DND-41 (cell line): ENCODE measurements at regions not wholly inside any gene's neighbourhood (a gene's known extent, or its start where the extent isn't known, plus 50 kb on each side); places are given as distances from the start of the nearest gene placed in this dataset.

Experiments used
- EZH2 ChIP-seq: IDR thresholded peaks from 3 replicates; pipeline ENCODE4 v1.6.1; 2012; ENCODE audit warnings: borderline replicate concordance, low read depth, mild to moderate bottlenecking, moderate library complexity, low read length, inconsistent platforms; ENCODE audit not compliant: severe bottlenecking
- TF ChIP-seq, protein P1 (sequence below): IDR thresholded peaks from 2 replicates; pipeline ENCODE4 v1.5.1; 2012; ENCODE audit warnings: borderline replicate concordance, low read length, moderate library complexity, mild to moderate bottlenecking; ENCODE audit not compliant: poor library complexity, severe bottlenecking; ENCODE audit errors: extremely low read depth

DNA sequence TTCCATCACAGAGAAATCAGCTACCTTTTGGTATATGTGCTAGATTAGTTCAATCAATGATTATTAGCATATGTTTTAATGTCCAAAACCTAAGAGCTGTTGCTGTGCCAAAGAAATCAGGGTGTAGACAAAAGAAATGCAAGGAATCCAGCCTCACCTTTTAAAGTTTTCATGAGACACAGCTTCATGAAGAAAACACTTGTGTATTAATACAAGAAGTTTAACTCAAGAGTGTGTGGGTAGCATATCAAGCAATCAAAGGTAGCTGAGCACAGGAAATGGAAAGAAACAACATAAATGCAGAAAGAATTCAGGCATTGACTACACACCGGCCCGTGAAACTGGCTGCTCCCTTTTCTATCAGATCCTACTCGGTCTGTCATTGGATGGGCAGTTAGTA lies 76.0 kb upstream of the CAV2 start:
- TF ChIP-seq, protein P1, sequence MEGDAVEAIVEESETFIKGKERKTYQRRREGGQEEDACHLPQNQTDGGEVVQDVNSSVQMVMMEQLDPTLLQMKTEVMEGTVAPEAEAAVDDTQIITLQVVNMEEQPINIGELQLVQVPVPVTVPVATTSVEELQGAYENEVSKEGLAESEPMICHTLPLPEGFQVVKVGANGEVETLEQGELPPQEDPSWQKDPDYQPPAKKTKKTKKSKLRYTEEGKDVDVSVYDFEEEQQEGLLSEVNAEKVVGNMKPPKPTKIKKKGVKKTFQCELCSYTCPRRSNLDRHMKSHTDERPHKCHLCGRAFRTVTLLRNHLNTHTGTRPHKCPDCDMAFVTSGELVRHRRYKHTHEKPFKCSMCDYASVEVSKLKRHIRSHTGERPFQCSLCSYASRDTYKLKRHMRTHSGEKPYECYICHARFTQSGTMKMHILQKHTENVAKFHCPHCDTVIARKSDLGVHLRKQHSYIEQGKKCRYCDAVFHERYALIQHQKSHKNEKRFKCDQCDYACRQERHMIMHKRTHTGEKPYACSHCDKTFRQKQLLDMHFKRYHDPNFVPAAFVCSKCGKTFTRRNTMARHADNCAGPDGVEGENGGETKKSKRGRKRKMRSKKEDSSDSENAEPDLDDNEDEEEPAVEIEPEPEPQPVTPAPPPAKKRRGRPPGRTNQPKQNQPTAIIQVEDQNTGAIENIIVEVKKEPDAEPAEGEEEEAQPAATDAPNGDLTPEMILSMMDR, result no peak
- no peak for TF ChIP-seq EZH2
